HG03066 (cell line): ENCODE measurements at regions not wholly inside any gene's neighbourhood (a gene's known extent, or its start where the extent isn't known, plus 50 kb on each side); places are given as distances from the start of the nearest gene placed in this dataset.

Experiments used
- ATAC-seq: cut with Tn5 transposase; IDR thresholded peaks from one replicate; pipeline ENCODE4 v1.9.1; 2021; ENCODE audit warnings: low read depth; ENCODE audit not compliant: unreplicated experiment

- no peak for ATAC-seq
Measured at GRCh38 chr2:18848646-18849045, 259.3 kb upstream of the NT5C1B start.

GRCh38 chr2:18845854-18846445 is 256.6 kb upstream of the NT5C1B start:
- no peak for ATAC-seq

- no peak for ATAC-seq
Measured at GRCh38 chr2:18842836-18843235, 253.5 kb upstream of the NT5C1B start.

DNA sequence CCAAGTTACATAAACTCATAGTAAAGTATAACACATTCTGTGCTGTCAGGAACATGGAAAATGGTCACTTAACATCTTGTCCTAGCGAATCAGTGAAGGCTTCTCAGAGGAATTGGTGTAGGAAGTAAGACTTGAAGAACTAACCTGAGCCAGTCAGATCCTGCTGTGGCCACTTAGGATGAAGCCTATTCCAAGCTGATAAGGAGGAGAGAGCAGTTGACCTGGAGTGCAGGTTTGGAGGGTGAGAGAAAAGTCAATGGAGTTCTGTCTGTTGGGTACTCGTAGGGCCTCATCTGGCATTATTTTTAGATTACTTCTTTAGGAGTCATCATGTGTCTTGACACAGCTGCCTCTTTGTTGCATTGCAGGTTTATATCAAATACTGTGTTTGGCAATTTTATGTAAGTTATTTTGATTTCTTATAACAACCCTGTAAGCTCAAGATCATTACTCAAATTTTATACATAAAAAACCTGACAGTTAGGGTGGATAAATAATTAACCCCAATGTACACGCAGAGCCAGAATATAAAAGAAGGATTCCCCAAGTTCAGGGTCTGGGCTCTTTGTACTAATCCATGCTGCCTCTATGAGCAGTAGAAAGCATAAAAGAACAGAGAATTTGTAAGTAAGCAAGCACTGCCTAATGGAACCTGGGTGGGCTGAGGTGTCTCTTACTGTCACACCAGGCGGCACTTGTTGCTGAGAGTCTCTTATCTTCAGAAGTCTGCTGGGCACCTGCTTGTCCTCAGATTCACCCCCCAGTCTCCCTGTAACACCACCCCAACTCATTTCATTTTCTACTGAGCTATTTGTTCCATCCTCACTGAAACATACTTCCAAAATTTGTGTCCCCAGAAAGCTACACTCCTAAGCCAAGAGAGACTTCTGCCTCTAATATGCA is 252.1 kb upstream of the NT5C1B start:
- ATAC-seq: no peak

DNA sequence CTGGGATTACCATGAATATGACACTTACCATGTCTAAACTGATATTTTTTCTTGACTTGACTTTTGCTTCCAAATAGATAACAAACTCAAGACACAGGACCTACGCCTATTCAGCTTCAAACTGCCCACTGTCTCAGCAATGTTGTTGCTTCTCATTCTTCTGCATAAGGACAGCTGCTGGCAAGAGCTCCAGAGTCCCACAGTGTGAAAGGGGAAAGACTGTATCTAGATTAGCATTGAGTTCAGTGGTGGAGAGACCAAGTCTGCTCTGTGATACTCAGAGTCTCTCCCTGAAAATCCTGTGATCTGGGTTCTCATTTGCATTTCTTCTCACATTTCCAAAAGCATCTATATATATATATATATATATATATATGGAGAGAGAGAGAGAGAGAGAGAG is 247.9 kb upstream of the NT5C1B start:
- ATAC-seq: no peak

- no peak for ATAC-seq
Measured at GRCh38 chr2:18836436-18836835, 247.1 kb upstream of the NT5C1B start.

GRCh38 chr2:18835787-18836186 is 246.4 kb upstream of the NT5C1B start:
- ATAC-seq: no peak

- ATAC-seq: no peak
Measured at GRCh38 chr2:18834341-18834740, 245.0 kb upstream of the NT5C1B start.

- ATAC-seq: no peak
Measured at GRCh38 chr2:18833941-18834340, 244.6 kb upstream of the NT5C1B start.

- no peak for ATAC-seq
Measured at GRCh38 chr2:18831916-18832510, 242.6 kb upstream of the NT5C1B start.

DNA sequence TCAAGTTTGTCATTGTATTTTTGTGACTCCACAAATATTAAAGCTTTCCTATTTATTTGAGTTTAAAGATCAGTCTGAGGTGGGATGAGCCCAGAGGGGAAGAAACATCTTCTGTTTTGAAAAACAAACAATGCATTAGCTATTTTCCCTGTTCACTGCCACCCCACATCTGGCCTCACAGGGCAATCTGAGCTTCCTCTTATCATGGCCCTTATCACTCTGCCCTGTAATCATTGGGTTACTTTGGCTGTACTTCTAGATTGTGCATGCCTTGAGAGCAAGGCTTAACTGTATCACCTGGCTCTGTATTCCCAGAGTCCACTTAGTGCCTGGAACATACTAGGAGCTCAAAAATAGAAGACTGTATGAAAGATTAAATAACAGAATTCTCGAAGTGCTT is 241.6 kb upstream of the NT5C1B start:
- ATAC-seq: no peak

GRCh38 chr2:18829976-18830375 is 240.6 kb upstream of the NT5C1B start:
- no peak for ATAC-seq

GRCh38 chr2:18829251-18829902 is 240.0 kb upstream of the NT5C1B start:
- no peak for ATAC-seq

DNA sequence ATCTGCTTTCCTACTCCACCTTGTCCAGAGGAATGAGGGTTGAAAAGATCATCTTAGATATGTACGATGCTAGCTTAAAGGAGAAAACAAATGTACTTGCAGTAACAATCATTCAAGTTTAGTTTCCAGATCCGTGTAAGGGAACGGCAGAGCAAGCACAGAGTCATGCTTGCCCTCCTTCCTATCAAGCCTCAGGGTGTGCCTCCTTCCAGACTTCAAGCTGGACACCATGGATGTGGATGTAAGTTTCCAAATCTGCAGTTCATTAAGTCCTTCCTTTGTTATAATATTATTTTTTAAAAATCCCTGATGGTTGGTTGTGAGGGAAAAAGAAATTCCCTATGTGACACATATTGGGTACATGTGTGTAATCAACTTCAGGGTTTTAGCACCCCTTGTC is 238.9 kb upstream of the NT5C1B start:
- ATAC-seq: no peak

DNA sequence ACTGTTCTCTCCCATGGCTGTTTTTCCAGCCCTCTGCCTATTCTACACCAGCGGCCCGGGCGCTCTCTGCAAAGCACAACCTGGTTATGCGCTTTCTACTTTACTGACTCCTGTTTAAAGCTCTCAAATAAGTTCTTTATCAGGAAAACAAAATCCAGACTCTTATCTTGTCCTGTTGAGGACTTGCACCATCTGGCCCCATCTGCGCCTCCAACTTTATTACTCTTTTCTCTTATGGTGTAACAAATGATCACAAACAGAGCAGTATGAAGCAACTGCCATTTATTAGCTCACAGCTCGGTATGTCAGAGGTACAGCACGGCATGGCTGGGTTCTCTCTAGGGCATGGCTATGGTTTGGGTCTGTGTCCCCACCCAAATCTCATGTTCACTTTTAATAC is 236.5 kb upstream of the NT5C1B start:
- ATAC-seq: no peak

GRCh38 chr2:18824915-18825314 is 235.5 kb upstream of the NT5C1B start:
- no peak for ATAC-seq

GRCh38 chr2:18824325-18824790 is 235.0 kb upstream of the NT5C1B start:
- no peak for ATAC-seq

DNA sequence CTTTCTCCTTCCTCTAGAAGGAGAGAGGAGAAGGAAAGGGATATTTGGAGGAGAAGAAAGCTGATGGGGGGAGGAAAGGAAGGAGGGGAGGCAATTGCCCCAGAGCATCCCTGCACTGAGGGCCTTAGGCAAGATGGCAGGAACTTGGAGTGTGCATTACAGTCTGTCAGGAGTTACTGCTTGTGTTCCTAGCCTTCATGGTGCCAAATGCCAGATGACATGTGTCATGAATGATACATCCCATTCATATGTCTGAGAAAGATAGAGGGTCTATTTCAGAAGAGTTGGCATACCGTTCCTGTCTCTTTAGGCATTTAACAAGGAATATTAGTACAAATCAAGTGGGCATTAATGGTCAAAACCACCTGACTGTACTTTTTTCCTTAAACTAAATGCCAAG is 232.1 kb upstream of the NT5C1B start:
- ATAC-seq: no peak

- no peak for ATAC-seq
Measured at GRCh38 chr2:18820966-18821365, 231.6 kb upstream of the NT5C1B start.

DNA sequence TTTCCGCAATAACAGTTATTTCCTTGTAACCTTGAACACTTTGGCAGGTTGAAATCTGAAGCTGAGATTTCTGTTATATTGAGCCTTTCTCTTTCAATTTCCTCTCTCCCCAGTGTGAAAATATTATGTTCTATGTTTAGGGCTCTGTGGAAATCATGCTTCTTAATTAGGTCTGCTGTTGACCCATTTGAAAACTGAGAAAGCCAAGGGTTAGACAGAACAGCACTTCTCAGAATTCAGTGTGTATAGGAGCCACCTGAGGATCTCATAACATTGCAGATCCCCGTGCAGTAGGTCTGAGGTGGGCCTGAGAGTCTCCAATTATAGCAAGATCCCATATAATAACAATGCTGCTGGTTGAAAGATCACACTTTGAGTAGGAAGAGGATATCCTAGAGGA is 230.2 kb upstream of the NT5C1B start:
- ATAC-seq: no peak

- ATAC-seq: no peak
Measured at GRCh38 chr2:18814387-18814786, 225.0 kb upstream of the NT5C1B start.
